ENCODE measurements at regions not wholly inside any gene's neighbourhood (a gene's known extent, or its start where the extent isn't known, plus 50 kb on each side); places are given as distances from the start of the nearest gene placed in this dataset.

DNA sequence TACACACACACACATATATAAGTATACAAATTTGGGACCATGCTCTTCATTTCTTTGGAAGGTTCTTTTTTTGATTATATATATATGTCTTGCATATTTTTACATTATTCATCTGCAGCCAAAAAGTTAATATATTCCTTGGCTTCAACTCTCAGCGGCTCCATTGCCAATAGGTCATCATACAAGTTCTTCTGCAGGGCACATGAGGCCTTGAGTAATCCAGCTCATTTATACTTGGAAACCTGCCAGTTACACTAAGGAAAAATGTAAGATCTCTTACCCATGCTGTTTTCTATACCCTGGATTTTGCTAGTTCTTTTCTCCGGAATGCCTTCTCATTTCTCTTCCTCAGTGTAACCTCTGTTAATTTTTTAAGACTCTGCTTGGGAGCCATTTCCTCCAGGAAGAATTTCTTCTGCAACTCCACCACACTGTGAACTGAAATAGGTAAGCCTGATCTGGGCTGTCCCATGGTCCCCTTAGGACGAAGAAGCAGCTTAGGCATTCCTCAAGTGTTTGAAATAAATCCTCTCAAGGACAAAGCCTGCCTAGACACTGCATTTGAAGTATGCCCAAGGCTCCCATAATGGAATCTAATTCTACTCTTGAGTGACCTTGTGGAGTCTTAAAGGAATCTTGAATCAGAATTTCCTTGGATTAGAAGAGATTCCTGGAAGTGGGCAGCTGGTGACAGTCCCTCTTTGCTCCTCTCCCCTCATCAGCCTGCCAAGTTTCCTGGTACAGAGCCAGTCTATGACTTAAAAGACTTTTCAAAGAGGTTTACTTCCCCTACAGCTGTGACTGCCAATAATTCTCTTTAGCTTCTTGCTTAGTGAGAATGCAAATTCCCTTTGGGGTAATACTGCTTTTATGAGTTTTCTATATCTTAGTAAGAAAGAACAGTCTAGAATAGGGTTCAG lies 182.8 kb downstream of the C11orf87 start:
- TF ChIP-seq GATA3 (IDR thresholded peaks at IDR 0.05; ENCODE audit: low read depth, low read length) (no peak), GATA2 (IDR thresholded peaks at IDR 0.05; ENCODE audit: low read depth, low read length) (no peak)

DNA sequence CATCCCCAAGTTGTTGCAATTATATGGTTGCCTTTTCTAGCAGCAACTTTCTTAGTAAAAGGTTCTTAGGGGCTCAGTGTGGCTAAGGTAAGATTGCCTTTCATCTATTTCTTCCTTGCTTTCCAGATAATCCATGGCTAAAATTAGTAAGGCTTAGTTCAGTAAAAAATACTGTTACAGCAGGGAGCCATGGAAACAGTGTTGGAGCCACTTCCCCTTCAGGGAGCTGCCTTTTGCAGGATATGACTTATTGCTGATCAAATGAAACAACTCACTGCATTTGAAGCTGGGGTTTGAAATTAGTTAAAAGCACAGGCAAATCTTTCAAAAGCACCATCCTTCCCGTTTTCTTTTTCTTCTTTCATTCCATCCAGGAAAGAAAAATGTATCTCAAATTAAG lies 184.3 kb downstream of the C11orf87 start:
- TF ChIP-seq GATA2 (IDR thresholded peaks at IDR 0.05; ENCODE audit: low read depth, low read length): no peak
- TF ChIP-seq GATA3 (IDR thresholded peaks at IDR 0.05; ENCODE audit: low read depth, low read length): no peak

DNA sequence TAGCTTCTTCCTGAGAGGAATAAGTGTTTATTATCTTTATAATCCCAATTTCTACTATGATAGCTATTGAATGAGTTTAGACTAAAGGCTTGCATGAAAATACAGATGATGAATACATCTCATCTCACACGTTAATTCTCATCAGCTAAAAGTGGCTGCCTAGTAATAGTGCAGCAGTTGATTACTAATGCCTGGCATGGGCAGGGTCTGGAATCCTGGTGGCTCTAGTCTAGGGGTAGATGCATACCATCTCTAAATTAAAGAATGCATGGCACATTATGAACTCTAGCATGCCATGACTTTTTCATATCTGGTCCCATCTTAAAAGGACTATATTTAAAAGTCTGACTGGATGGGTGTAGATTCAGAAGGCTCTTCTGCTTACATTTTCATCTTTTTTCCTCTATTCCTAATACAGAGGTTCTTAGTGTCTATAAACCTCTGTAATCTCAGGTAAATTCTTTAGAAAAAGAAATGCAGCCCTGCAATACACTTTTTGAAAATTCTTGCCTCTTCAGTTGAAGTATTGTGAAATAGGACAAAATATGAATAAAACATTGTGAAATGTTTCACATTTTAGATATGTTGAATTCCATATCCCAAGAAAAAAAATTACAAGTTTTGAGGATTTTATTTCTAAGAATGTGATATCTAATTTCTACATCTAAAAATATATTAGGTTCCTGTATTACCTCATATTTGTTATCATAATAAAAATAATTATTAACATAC lies 187.6 kb downstream of the C11orf87 start:
- TF ChIP-seq GATA2 (IDR thresholded peaks at IDR 0.05; ENCODE audit: low read depth, low read length): no peak
- TF ChIP-seq GATA3 (IDR thresholded peaks at IDR 0.05; ENCODE audit: low read depth, low read length): no peak

DNA sequence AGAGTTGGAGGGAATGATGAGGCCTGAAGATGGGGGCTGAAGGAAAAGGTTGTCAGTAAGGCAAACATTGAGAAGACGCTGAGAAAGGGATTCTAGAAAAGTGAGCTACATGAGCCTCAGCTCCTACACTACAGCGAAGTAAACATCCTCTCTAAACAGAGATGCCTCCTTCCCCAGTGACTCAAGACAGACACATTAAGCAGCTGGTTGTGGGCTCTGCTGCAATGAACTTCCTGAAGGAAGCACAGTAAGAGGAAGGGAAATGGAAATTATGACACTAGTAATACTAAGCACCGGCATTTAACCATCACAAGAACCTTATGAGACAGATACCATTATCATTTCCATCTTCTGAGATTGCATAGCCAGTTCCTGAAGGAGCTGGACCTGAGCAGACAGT lies 190.5 kb downstream of the C11orf87 start:
- TF ChIP-seq GATA3 (IDR thresholded peaks at IDR 0.05; ENCODE audit: low read depth, low read length): no peak
- TF ChIP-seq GATA2 (IDR thresholded peaks at IDR 0.05; ENCODE audit: low read depth, low read length): no peak

DNA sequence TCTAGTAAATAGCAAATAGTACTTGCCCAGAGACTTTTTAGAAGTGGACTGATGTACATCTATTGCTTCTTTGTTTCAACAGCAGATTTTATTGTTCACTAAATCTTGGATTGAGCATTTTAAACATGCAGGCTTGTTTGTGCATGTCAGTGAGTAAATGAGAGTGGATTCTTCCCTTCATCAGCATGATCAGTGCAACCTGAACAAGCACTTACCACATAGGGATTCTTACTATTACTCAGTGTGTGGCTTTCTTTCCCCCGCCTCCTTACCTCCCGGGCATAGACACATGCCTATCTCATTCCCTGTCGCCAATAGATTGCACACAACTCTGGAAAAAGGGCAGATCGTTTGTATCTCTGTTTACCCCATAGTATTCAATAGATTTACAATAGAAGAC lies 197.5 kb downstream of the C11orf87 start:
- no peak for TF ChIP-seq GATA2 (IDR thresholded peaks at IDR 0.05; ENCODE audit: low read depth, low read length)
- no peak for TF ChIP-seq GATA3 (IDR thresholded peaks at IDR 0.05; ENCODE audit: low read depth, low read length)

DNA sequence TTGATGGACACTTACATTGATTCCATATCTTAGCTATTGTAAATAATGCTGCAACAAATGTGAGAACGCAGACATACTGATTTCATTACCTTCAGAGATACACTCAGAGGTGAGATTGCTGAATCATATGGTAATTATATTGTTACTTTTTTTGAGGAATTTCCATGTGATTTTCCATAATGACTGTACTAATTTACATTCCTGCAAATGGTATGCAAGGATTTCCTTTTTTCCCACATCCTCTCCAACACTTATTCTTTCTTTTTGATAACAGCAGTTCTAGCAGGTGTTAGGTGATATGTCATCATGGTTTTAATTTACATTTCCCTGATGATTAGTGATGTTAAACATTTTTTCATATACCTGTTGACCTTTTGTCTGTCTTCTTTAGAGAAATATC lies 207.7 kb downstream of the C11orf87 start:
- TF ChIP-seq GATA3 (IDR thresholded peaks at IDR 0.05; ENCODE audit: low read depth, low read length) (no peak), GATA2 (IDR thresholded peaks at IDR 0.05; ENCODE audit: low read depth, low read length) (no peak)

DNA sequence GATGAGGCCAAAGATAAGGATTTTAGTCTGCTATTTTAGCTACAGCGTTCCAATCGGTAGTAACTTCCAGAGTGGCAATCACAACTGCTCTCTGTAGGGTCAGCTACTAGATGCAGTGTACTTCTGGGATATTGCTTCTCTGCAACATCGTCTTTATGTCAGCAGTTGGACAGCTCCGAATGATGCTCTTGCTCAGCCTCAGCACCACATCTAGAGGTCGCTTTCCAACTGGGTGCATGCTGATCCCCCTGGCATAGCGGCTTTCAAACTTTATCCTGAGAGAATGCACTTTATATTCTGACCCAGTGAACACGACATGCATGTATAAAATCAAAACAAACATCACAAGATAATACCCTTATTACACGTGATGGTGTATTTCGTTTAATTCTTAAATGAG lies 219.6 kb downstream of the C11orf87 start:
- TF ChIP-seq GATA3 (IDR thresholded peaks at IDR 0.05; ENCODE audit: low read depth, low read length): no peak; the same call in 1 of the 2 replicates
- TF ChIP-seq GATA2 (IDR thresholded peaks at IDR 0.05; ENCODE audit: low read depth, low read length): peak; percentile 49; the same call in 1 of the 2 replicates

DNA sequence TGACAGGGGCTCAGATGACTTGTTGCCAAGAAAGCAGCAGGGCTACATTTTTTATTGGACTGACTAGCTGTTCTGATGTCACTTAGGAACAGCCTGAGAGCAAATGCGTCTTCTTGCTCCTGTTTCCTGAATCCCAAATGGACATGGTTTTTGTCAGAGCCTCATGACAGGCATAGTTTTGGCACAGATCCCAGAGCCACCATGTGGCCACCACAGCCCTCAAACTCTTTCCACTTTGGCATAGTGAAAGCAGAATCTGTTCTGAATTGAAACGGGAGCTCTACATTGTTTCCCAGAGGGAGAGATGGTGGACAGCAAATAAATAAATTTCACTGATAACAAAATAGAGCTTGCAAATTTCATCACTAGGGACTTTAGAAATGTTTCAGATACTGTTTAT lies 222.2 kb downstream of the C11orf87 start:
- TF ChIP-seq GATA2 (IDR thresholded peaks at IDR 0.05; ENCODE audit: low read depth, low read length) (peak; percentile 81), GATA3 (IDR thresholded peaks at IDR 0.05; ENCODE audit: low read depth, low read length) (peak; percentile 68)

DNA sequence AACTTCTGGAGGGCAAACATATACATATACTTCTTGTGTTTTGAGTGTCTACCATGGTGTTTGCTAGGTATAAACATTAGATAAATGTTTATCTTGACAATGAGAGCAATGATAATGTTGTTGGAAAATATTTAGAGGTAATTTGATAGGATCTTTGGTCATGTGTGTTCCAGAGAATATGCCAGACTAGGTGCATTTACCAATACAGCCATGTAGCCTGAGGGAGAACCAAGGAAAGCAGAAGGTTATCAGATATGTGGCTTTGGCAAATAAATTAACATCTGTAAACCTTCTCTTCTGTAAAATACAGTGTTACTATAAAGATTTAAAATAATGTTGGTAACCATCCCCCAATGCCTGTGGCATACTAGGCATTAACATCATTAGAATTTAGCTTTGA lies 226.8 kb downstream of the C11orf87 start:
- no peak for TF ChIP-seq GATA2 (IDR thresholded peaks at IDR 0.05; ENCODE audit: low read depth, low read length)
- peak; percentile 67 for TF ChIP-seq GATA3 (IDR thresholded peaks at IDR 0.05; ENCODE audit: low read depth, low read length)

DNA sequence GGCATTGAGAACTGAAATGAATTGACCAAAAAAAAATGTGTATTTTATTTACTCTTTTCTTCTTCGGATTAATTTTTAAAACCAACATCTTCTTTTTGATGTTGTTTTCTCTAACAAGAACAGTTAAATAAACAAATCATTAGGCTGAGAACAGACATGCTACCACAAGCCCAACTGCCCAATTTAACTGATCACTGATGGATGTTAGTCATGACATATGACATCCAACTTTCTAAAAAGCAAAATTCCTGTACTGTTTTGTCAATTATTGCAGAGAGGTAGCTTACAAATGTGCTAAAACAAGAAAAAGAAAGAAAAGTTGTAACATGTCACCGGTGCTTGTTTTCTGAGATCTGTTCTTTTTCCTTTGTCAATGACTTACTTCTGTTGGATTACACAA lies 232.1 kb downstream of the C11orf87 start:
- TF ChIP-seq GATA3 (IDR thresholded peaks at IDR 0.05; ENCODE audit: low read depth, low read length): no peak
- no peak for TF ChIP-seq GATA2 (IDR thresholded peaks at IDR 0.05; ENCODE audit: low read depth, low read length)

DNA sequence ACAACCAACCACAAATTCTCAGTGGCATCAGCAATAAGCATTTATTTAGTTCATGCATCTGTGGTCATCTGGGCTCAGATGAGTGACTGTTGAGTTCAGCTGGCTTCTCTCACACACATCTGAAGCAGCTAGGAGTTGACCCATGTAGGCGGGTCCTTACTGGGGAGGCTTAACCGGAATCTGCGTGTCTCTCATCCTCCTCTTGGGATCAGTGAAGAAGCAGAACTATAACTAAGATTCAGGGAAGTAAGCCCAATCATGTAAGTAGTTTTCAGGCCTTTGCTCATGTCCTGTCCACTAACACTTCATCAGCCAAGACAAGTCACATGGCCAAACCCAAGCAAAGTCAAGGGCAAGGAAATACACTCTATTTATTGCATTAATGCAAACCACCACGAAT lies 236.2 kb downstream of the C11orf87 start:
- no peak for TF ChIP-seq GATA2 (IDR thresholded peaks at IDR 0.05; ENCODE audit: low read depth, low read length)
- no peak for TF ChIP-seq GATA3 (IDR thresholded peaks at IDR 0.05; ENCODE audit: low read depth, low read length)

DNA sequence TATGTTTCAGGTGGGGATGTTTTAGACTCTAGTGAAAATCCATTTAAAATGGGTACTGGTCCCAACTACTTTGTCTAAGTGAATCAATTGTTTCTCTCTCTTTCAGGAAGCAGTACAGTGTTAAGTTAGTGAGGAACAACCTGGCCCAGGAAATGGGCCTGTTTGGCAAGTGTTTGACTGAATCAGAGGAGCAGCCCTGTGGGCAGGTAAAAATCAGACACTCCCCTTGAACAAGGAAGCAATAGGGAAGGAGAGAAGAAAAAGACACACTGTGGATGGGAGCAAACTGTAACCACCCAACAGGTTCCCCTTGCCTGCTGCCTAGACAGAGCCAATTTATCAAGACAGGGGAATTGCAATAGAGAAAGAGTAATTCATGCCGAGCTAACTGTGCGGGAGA lies 245.7 kb downstream of the C11orf87 start:
- TF ChIP-seq GATA2 (IDR thresholded peaks at IDR 0.05; ENCODE audit: low read depth, low read length): no peak
- no peak for TF ChIP-seq GATA3 (IDR thresholded peaks at IDR 0.05; ENCODE audit: low read depth, low read length)

DNA sequence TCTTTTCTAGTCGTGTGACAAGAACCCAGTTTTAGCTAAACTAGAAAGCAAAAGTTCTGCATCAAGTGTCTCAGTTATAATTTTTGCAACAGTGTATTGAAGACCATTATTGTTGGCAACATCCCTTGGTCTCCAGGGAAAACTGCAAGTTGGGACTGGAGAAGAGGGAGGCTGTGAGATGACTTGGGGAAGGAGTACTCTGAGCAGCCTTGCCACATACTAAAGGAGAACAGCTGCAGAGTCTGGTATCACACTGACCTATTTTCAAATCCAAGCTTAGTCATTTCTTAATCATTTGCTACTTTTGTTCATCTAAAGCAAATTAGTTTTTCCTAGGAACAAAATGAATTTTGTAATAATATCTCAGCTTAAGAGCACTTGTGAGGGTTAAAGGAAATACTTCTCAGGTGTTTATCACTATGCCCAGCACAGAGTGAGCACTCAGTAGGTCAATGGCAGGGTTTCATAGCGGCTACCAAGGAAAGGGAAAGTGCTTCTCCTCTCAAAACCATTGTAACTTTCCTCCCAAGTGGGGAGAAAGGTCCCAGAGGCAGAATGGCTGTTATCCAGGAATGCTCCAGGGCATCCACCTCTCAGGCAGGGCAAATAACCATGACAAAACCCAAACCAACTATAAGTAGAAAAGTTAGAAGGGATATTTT lies 247.1 kb downstream of the C11orf87 start:
- no peak for TF ChIP-seq GATA2 (IDR thresholded peaks at IDR 0.05; ENCODE audit: low read depth, low read length)
- no peak for TF ChIP-seq GATA3 (IDR thresholded peaks at IDR 0.05; ENCODE audit: low read depth, low read length)

DNA sequence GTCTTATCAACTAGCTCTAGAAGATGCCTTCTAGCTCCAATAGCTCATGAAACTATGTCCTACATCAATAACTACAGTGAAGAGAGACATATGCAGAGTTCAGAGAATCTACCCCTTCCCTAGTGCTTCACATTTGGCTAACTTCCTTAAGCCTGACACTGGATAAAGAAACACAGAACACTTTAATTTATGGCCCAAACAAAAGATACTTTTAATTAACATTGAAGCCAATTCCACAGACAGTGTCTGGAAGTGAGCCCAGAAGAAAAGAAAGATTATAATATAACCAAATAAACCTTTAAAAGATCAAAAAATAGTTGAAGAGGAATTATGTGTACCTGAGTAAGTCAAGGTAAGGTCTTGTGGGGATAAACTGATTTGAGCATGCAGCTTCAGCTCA lies 255.2 kb downstream of the C11orf87 start:
- no peak for TF ChIP-seq GATA2 (IDR thresholded peaks at IDR 0.05; ENCODE audit: low read depth, low read length)
- no peak for TF ChIP-seq GATA3 (IDR thresholded peaks at IDR 0.05; ENCODE audit: low read depth, low read length)

Data from SH-SY5Y (cell line).